RWPE2 (cell line): ENCODE measurements at regions not wholly inside any gene's neighbourhood (a gene's known extent, or its start where the extent isn't known, plus 50 kb on each side); places are given as distances from the start of the nearest gene placed in this dataset.

Experiments used
- ATAC-seq: fragments of 200-7000 bp; cut with Tn5 transposase; 3 replicates; pipeline ENCODE4 v1.9.1; 2021; ENCODE audit warnings: low read depth
- DNase-seq: peaks from one replicate; pipeline ENCODE4 v3.0.0-alpha.2; 2020; ENCODE audit warnings: low spot score
- H3K27ac ChIP-seq: fragments of 450-650 bp; 2 replicates; pipeline ENCODE4 v1.5.1; 2017; ENCODE audit warnings: mild to moderate bottlenecking; ENCODE audit not compliant: poor library complexity, severe bottlenecking
- H3K27me3 ChIP-seq: fragments of 250-450 bp; sonication (Bioruptor Pico); 2 replicates; pipeline ENCODE4 v1.5.1; 2021; ENCODE audit warnings: mild to moderate bottlenecking, moderate library complexity; ENCODE audit not compliant: insufficient read depth, poor library complexity, severe bottlenecking
- H3K36me3 ChIP-seq: fragments of 250-450 bp; sonication (Bioruptor Pico); 2 replicates; pipeline ENCODE4 v1.5.1; 2020; ENCODE audit warnings: low read depth, mild to moderate bottlenecking, moderate library complexity
- H3K4me1 ChIP-seq: fragments of 250-450 bp; sonication (Bioruptor Pico); 2 replicates; pipeline ENCODE4 v1.5.1; 2021; ENCODE audit warnings: mild to moderate bottlenecking, moderate library complexity; ENCODE audit not compliant: insufficient read depth, poor library complexity, severe bottlenecking
- H3K4me3 ChIP-seq: fragments of 250-450 bp; sonication (Bioruptor Pico); 2 replicates; pipeline ENCODE4 v1.5.1; 2021; ENCODE audit warnings: mild to moderate bottlenecking, moderate library complexity; ENCODE audit not compliant: severe bottlenecking
- H3K9me3 ChIP-seq: fragments of 250-450 bp; sonication (Bioruptor Pico); 2 replicates; pipeline ENCODE4 v1.5.1; 2021; ENCODE audit warnings: mild to moderate bottlenecking, moderate library complexity; ENCODE audit not compliant: severe bottlenecking
- TF ChIP-seq, protein P1 (sequence below): fragments of 450-650 bp; IDR thresholded peaks from one replicate; pipeline ENCODE4 v1.5.1; 2017; ENCODE audit warnings: mild to moderate bottlenecking, moderate library complexity; ENCODE audit not compliant: poor library complexity, severe bottlenecking

- no peaks in the 10 kb centered on the region for H3K27me3 ChIP-seq
- no peak for ATAC-seq
- no peaks in the 10 kb centered on the region for H3K36me3 ChIP-seq
- H3K9me3 ChIP-seq, result no peaks in the 10 kb centered on the region
- DNase-seq, result no peak
- no peak overlapping the region for H3K27ac ChIP-seq
- H3K4me3 ChIP-seq, result no peak overlapping the region
- TF ChIP-seq, protein P1, sequence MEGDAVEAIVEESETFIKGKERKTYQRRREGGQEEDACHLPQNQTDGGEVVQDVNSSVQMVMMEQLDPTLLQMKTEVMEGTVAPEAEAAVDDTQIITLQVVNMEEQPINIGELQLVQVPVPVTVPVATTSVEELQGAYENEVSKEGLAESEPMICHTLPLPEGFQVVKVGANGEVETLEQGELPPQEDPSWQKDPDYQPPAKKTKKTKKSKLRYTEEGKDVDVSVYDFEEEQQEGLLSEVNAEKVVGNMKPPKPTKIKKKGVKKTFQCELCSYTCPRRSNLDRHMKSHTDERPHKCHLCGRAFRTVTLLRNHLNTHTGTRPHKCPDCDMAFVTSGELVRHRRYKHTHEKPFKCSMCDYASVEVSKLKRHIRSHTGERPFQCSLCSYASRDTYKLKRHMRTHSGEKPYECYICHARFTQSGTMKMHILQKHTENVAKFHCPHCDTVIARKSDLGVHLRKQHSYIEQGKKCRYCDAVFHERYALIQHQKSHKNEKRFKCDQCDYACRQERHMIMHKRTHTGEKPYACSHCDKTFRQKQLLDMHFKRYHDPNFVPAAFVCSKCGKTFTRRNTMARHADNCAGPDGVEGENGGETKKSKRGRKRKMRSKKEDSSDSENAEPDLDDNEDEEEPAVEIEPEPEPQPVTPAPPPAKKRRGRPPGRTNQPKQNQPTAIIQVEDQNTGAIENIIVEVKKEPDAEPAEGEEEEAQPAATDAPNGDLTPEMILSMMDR, result no peak
- H3K4me1 ChIP-seq, result peaks cover 27% of the 10 kb centered on the region
These were observed 88.2 kb upstream of the FER start for GRCh38 chr5:108659531-108659930.

DNA sequence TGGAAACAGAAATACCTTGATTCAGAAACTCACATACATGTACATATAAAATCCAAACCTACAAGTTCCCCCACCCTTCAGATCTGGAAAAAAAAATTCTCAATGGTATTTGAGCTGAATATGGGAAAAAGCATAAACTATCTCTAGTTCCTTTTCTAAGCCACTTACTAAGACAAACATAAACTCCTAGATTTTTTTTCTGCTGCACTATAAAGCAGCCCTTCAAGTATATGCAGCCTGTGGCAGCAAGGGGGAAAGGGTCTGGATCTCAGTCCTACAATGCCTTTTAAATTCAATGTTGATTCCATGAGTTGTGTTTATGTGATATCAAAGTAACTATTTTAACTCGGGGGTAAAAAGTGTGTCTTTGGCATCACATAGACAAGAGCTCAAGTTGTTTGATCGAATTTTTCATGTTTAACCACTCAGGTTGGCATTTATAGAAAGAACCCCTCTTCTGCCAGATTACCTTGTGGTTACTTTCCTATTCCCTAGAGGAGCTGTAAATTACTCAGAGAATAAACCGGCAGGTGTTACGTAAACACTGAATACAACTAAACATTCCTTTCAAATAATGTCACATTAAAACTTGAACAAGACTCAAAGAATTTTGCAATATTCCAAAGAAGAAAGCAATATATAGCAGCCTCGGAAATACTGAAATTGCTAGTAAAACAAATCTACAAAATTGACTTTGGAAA, 91.8 kb upstream of the FER start:
- Histone ChIP-seq H3K36me3 (0 out of 2 replicates have a peak, but pooled peaks cover 3% of the 10 kb centered on the region), H3K4me1 (peaks cover 37% of the 10 kb centered on the region), H3K4me3 (no peak overlapping the region), H3K9me3 (no peaks in the 10 kb centered on the region), H3K27me3 (no peaks in the 10 kb centered on the region), H3K27ac (peak overlapping the region; percentile 37)
- ATAC-seq (peak; percentile 90), DNase-seq (no peak)
- TF ChIP-seq, protein P1, result no peak

- Histone ChIP-seq H3K27ac (peak overlapping the region; percentile 27), H3K4me3 (no peak overlapping the region), H3K36me3 (0 out of 2 replicates have a peak, but pooled peaks cover 3% of the 10 kb centered on the region), H3K4me1 (peaks cover 38% of the 10 kb centered on the region), H3K9me3 (no peaks in the 10 kb centered on the region), H3K27me3 (no peaks in the 10 kb centered on the region)
- TF ChIP-seq, protein P1, result no peak
- no peak for DNase-seq
- ATAC-seq, result peak; percentile 77
These were observed 93.6 kb upstream of the FER start for GRCh38 chr5:108654051-108654450.

GRCh38 chr5:108653201-108653600, 94.5 kb upstream of the FER start:
- no peaks in the 10 kb centered on the region for H3K9me3 ChIP-seq
- no peak overlapping the region for H3K4me3 ChIP-seq
- DNase-seq (no peak), ATAC-seq (no peak)
- no peaks in the 10 kb centered on the region for H3K27me3 ChIP-seq
- peaks cover 38% of the 10 kb centered on the region for H3K4me1 ChIP-seq
- H3K27ac ChIP-seq, result peak overlapping the region; percentile 27
- TF ChIP-seq, protein P1, result no peak
- H3K36me3 ChIP-seq, result 0 out of 2 replicates have a peak, but pooled peaks cover 3% of the 10 kb centered on the region

- TF ChIP-seq, protein P1, result no peak
- Histone ChIP-seq H3K36me3 (0 out of 2 replicates have a peak, but pooled peaks cover 3% of the 10 kb centered on the region), H3K4me1 (peaks cover 33% of the 10 kb centered on the region), H3K4me3 (no peak overlapping the region), H3K9me3 (peaks cover 6% of the 10 kb centered on the region), H3K27ac (peak overlapping the region; percentile 32), H3K27me3 (no peaks in the 10 kb centered on the region)
- DNase-seq, result no peak
- ATAC-seq, result peak; percentile 77
These were observed 96.7 kb upstream of the FER start for GRCh38 chr5:108650997-108651396.
